SU-DHL-6 (cell line): ENCODE measurements at regions not wholly inside any gene's neighbourhood (a gene's known extent, or its start where the extent isn't known, plus 50 kb on each side); places are given as distances from the start of the nearest gene placed in this dataset.

Experiments used
- H2AFZ ChIP-seq: fragments of 200-600 bp; sonication (generic); 2 replicates; pipeline ENCODE4 v1.6.1; 2014; ENCODE audit warnings: low read depth, mild to moderate bottlenecking, moderate library complexity, mixed read lengths, antibody characterized with exemption, low read length; ENCODE audit not compliant: severe bottlenecking
- H3F3A ChIP-seq: fragments of 200-600 bp; shearing (Covaris generic); 2 replicates; pipeline ENCODE4 v1.6.0; 2016; ENCODE audit warnings: antibody characterized with exemption, mild to moderate bottlenecking; ENCODE audit not compliant: insufficient read depth
- H3K27ac ChIP-seq: fragments of 200-600 bp; sonication (generic); 2 replicates; pipeline ENCODE4 v1.5.1; 2016; ENCODE audit warnings: low read depth, mild to moderate bottlenecking, low read length, moderate library complexity, mixed read lengths
- H3K27me3 ChIP-seq: fragments of 200-600 bp; sonication (generic), shearing (Covaris generic); 2 replicates; pipeline ENCODE4 v1.6.0; 2014; ENCODE audit warnings: mild to moderate bottlenecking, low read length
- H3K36me3 ChIP-seq: fragments of 200-600 bp; sonication (generic); 2 replicates; pipeline ENCODE4 v1.6.1; 2014; ENCODE audit warnings: mild to moderate bottlenecking, low read length, mixed read lengths
- H3K4me2 ChIP-seq: fragments of 300-600, 200-600 bp; shearing (Covaris generic), sonication (generic); 2 replicates; pipeline ENCODE4 v1.6.0; 2014; ENCODE audit warnings: low read length, low read depth, mild to moderate bottlenecking; ENCODE audit not compliant: poor library complexity, severe bottlenecking
- H3K4me3 ChIP-seq: fragments of 200-600 bp; sonication (generic); 2 replicates; pipeline ENCODE4 v1.5.1; 2014; ENCODE audit warnings: antibody characterized with exemption, low read length, mild to moderate bottlenecking, mixed read lengths; ENCODE audit not compliant: insufficient read depth, poor library complexity, severe bottlenecking
- H3K79me2 ChIP-seq: fragments of 200-600 bp; sonication (generic); 2 replicates; pipeline ENCODE4 v1.6.1; 2014; ENCODE audit warnings: mild to moderate bottlenecking, low read length, moderate library complexity; ENCODE audit not compliant: insufficient read depth
- H3K9ac ChIP-seq: fragments of 200-600 bp; sonication (generic); 2 replicates; pipeline ENCODE4 v1.7.0; 2014; ENCODE audit warnings: mild to moderate bottlenecking, low read length
- H3K9me2 ChIP-seq: fragments of 200-600 bp; sonication (generic); replicated peaks from 2 replicates; pipeline ENCODE4 v1.6.1; 2014; ENCODE audit warnings: low read length; ENCODE audit not compliant: insufficient read depth
- H3K9me3 ChIP-seq: fragments of 200-600 bp; sonication (generic); 2 replicates; pipeline ENCODE4 v1.6.1; 2014; ENCODE audit warnings: low read length, mixed read lengths; ENCODE audit not compliant: insufficient read depth
- H4K20me1 ChIP-seq: fragments of 200-600 bp; sonication (generic); 2 replicates; pipeline ENCODE4 v1.6.1; 2014; ENCODE audit warnings: low read depth, mild to moderate bottlenecking, antibody characterized with exemption, low read length, moderate library complexity, mixed read lengths
- EZH2phosphoT487 ChIP-seq: fragments of 200-600 bp; sonication (generic), shearing (Covaris generic); conservative IDR thresholded peaks from 2 replicates; pipeline ENCODE4 v1.6.1; 2018; ENCODE audit warnings: mild to moderate bottlenecking, antibody characterized with exemption, low read length, moderate library complexity, mixed read lengths
- TF ChIP-seq, protein P1 (sequence below): fragments of 200-600 bp; sonication (generic); IDR thresholded peaks from one replicate; pipeline ENCODE4 v1.5.1; 2017; ENCODE audit warnings: antibody characterized with exemption, mild to moderate bottlenecking, low read length, moderate library complexity; ENCODE audit not compliant: insufficient read depth, poor library complexity, severe bottlenecking

DNA sequence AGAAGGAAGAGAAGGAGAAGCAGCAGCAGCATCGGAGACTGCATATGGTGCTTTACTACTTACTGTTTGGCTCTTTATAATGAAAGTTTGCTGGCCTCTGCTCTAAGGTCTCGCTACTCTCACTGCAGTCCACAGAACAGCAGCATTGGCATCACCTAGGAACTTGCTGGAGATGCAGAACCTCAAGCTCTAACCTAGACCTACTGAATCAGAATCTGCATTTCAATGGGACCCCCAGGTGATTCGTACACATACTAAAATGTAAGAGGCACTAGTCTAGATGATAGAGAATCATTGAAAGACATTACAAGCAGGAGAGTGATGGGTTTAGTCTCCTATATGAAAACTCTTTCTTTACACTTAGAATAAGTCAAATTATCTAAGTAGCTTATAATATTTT is 270.6 kb downstream of the KLF5 start:
- H3F3A ChIP-seq, result no peaks in the 10 kb centered on the region
- H4K20me1 ChIP-seq, result no peaks in the 10 kb centered on the region
- no peak overlapping the region for H2AFZ ChIP-seq
- H3K4me3 ChIP-seq, result no peak overlapping the region
- no peak overlapping the region for H3K9ac ChIP-seq
- H3K79me2 ChIP-seq, result no peaks in the 10 kb centered on the region
- H3K9me2 ChIP-seq, result no peaks in the 10 kb centered on the region; the same call in 1 of the 2 replicates
- TF ChIP-seq EZH2phosphoT487, result no peak
- TF ChIP-seq, protein P1, sequence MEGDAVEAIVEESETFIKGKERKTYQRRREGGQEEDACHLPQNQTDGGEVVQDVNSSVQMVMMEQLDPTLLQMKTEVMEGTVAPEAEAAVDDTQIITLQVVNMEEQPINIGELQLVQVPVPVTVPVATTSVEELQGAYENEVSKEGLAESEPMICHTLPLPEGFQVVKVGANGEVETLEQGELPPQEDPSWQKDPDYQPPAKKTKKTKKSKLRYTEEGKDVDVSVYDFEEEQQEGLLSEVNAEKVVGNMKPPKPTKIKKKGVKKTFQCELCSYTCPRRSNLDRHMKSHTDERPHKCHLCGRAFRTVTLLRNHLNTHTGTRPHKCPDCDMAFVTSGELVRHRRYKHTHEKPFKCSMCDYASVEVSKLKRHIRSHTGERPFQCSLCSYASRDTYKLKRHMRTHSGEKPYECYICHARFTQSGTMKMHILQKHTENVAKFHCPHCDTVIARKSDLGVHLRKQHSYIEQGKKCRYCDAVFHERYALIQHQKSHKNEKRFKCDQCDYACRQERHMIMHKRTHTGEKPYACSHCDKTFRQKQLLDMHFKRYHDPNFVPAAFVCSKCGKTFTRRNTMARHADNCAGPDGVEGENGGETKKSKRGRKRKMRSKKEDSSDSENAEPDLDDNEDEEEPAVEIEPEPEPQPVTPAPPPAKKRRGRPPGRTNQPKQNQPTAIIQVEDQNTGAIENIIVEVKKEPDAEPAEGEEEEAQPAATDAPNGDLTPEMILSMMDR, result no peak
- H3K9me3 ChIP-seq, result no peaks in the 10 kb centered on the region
- H3K36me3 ChIP-seq, result no peaks in the 10 kb centered on the region
- no peak overlapping the region for H3K27ac ChIP-seq
- H3K27me3 ChIP-seq, result no peaks in the 10 kb centered on the region
- H3K4me2 ChIP-seq, result no peak overlapping the region

DNA sequence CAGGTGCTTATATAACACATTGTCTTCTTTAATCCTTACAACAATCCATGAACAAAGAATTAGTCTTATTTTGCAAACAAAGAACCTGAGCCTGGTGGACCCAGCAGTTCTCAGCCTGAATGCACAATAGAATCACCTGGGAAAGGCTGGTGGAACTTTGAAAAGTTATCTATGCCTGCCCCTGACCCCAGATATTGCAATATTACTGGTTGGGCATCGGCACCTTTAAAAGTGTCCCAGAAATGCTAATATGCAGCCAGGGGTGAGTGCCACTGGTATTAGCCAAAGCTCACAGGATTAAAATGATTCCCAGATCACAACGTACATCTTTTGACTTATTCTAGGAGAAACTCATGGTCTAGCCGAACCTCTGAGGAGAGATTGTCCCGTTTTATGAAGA is 268.8 kb downstream of the KLF5 start:
- TF ChIP-seq, protein P1, result no peak
- no peak for TF ChIP-seq EZH2phosphoT487
- H3K36me3 ChIP-seq, result no peaks in the 10 kb centered on the region
- H3K4me3 ChIP-seq, result no peak overlapping the region
- H3K9me3 ChIP-seq, result no peaks in the 10 kb centered on the region
- no peaks in the 10 kb centered on the region for H3F3A ChIP-seq
- no peaks in the 10 kb centered on the region for H3K79me2 ChIP-seq
- H3K27me3 ChIP-seq, result no peaks in the 10 kb centered on the region
- no peak overlapping the region for H3K4me2 ChIP-seq
- H2AFZ ChIP-seq, result no peak overlapping the region
- H3K27ac ChIP-seq, result no peak overlapping the region
- no peaks in the 10 kb centered on the region for H4K20me1 ChIP-seq
- H3K9ac ChIP-seq, result no peak overlapping the region
- no peaks in the 10 kb centered on the region; the same call in 1 of the 2 replicates for H3K9me2 ChIP-seq

DNA sequence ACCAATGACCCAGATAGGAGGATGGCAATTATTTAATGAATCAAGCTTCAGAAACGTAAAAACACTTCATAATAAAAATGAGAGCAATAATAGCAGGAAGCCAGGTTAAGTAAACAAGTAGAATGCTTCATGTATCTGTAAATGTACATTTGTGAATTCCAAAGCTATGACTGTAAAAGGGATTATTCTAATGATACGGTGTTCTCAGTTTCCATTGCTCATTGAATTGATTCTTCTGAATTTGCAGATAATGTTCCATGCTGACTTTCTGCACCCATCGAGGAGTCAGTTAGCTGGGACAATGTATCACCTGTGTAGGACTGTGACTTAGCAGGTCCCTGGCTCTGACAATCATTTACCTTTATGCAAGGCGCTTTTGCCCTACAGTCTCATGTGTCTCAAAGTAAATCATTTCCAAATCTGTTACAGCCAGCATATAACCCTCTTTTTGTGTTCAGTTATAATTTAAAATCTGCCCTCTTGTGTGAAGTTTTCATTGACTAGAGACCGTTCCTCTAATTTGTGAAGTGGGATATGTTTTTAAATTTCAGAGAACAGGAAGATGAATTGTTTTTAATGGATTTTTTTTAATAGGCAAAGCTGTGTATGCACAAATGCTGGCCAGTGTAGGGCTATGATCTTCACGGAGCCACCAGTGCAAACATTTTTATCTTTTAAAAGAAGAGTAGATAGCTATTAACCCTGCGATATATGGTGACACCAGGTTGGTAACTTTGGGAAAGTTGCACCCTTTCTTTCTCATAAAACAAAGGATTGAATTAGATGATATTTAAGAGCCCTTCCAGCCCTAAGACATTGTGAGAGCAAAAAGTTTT is 267.1 kb downstream of the KLF5 start:
- Histone ChIP-seq H4K20me1 (no peaks in the 10 kb centered on the region), H3K27me3 (no peaks in the 10 kb centered on the region), H3K79me2 (no peaks in the 10 kb centered on the region), H3K4me3 (no peak overlapping the region), H3K4me2 (no peak overlapping the region), H3F3A (no peaks in the 10 kb centered on the region), H3K9me2 (no peaks in the 10 kb centered on the region; the same call in 1 of the 2 replicates), H3K9ac (no peak overlapping the region), H3K36me3 (no peaks in the 10 kb centered on the region), H3K9me3 (no peaks in the 10 kb centered on the region), H2AFZ (no peak overlapping the region), H3K27ac (no peak overlapping the region)
- TF ChIP-seq, protein P1, result no peak
- no peak for TF ChIP-seq EZH2phosphoT487
